ENCODE measurements at regions not wholly inside any gene's neighbourhood (a gene's known extent, or its start where the extent isn't known, plus 50 kb on each side); places are given as distances from the start of the nearest gene placed in this dataset.

DNA sequence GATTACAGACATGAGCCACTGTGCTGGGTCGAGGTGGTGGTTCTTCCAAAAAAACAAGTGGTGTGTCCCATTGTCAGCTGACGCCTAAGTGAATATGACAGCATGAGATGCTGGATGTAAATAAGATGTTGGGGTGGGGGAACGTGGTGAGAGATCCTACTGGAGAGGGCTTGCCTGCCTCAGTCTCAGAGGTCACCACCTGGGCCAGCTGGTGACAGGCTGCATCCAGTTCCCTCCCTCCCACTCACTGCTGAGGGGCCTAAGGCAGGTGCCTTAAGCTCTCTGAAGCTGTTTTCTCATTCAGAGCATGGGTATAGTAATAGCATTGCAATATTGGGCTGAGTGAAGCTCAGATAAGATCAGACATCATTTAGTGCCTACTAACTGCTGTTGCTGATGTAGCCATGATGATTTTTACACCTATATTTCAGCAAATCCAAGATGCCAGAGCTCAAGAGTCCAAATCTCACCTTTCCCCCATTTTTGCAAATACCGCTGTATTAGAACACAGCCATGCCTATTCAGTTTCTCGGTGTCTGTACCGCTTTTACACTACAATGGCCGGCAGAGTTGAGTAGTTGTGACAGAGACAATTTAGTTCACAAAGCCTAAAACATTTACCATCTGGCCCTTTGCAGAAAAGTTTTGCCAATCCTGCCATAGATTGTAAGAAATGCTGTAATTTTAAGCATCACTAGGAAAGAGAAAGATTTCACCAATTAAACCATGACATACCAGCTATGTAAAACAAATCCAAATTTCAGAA lies 171.3 kb downstream of the ANKRD60 start:
- TF ChIP-seq CTCF (IDR thresholded peaks at IDR 0.05) (no peak), POLR2A (IDR thresholded peaks at IDR 0.05) (no peak), EP300 (IDR thresholded peaks at IDR 0.05) (no peak)
